HUDEP-2 (cell line): ENCODE measurements at regions not wholly inside any gene's neighbourhood (a gene's known extent, or its start where the extent isn't known, plus 50 kb on each side); places are given as distances from the start of the nearest gene placed in this dataset.
A peak's percentile ranks its signal among the peaks of the same experiment; 100 is the strongest.

Experiments used
- DNase-seq, 76 experiments: peaks; one replicate each; lab custom pipeline; 2025; ENCODE audit not compliant: unreplicated experiment in 76 of 76; lab: John Stamatoyannopoulos, UW

DNA sequence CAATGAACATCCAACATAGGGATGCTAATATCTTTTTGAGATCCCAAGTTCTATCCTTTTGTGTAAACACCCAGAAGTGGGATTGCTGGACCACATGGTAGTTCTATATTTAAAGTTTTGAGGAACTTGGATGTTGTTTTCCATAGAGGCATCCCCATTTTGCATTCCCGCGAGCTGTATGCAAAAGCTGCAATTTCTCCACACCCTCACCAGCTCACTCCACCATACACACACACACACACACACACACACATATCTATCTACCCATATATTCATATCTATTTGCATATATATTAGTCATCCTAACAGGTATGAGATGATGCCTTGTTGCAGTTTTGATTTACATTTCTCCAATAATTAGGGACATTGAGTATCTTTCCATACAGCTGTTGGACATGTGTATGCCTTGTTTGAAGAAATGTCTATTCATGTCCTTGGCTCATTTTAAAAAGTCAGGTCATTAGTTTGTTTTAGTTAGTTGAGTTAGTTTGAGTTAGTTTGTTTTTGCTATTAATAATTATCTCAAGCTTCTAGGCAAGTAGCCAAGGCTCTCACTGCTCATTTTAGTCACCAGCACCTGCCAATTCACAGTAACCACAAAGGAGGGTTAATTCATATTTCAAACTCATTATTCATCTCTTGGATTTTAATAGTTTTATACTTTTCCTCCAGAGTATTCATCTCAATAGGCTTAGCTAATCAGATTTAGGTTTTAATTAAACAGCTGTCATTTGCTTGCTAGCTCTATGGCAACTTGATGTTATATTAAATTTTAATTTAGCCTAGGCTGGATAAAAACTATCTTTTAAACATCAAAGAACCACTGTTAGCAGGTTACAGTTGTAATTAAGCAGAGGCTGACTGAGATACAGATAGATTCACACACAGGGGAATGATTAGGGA is 1435.9 kb upstream of the TMEM132C start:
- no peak for DNase-seq

- no peak for DNase-seq
These were observed 1429.3 kb upstream of the TMEM132C start for GRCh38 chr12:126837697-126838096.

GRCh38 chr12:126843915-126844669 is 1422.9 kb upstream of the TMEM132C start:
- DNase-seq = no peak

- DNase-seq = no peak
These were observed 1419.9 kb upstream of the TMEM132C start for GRCh38 chr12:126847005-126847629.

DNA sequence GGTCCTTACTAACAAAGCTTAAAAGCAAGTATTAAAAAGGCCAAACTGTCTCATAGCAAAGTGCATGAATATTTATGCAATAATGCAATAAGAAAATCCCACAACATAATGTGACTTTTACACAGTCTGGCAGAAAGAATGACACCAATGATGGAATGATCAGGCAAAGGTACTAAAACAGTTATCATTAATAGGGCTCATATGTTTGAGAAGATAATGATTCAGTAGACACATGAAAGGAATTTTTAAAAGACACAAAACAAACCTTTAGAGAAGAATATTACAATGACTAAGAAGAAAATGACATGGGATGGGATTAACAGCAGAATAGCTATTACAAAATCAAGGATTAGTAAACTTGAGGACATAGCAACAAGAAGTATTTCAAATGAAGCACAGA is 1411.2 kb upstream of the TMEM132C start:
- no peak for DNase-seq

DNA sequence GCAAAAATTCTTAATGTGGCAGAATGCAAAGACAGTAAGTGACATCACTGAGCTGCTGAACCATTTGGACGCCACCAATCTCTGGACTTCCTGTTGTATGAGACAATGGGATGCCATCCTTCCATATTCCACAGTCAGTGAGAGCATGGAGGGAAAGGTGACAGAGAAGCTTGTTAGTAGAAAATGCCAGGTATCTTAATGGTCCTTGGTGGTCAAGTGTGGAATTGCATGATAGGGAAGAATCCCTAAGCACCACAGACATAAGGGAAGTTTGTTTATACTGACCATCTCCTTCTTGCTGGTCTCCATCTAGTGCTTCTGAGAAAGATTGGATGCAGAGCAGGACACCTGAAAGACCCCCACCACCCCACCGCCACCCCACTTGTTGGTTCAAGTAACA is 1410.0 kb upstream of the TMEM132C start:
- no peak for DNase-seq

DNA sequence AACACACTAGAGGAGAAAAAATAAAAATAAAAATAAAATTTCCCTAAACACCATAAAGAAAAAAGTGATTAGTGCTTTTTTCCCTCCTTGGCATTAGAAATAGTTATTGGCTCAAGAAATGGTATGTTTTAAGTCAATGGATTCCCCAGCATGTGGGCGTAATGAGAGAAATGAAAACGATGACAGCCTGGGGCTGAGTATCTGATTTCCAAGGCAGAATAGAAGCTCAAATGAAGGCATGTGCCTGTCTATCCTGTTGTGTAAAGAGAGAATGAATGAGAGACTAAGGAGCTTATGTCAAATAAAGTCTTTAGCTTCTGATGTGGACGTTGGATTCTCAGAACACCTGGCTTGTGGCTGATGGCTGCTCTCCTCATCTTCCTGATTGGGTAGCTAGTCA is 1408.4 kb upstream of the TMEM132C start:
- DNase-seq = no peak

DNA sequence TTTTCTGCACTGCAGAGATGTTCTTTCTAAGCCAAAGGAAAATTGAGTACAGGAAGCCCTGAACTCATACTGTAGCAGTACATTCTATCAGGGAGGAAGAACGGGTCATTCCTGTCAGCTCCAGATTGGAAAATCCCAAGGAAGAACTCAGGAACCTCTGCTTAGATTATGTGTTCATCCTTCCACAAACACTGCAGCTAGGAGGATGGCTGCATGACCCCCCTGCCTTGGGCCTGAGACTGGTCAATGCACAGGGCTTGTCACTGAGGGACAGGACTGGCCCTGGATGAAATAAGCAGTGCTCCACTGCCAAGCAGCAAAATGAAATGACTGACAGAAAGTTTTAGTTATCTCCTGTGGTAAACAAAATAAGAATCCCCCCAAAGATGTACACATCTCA is 1406.8 kb upstream of the TMEM132C start:
- no peak for DNase-seq

DNA sequence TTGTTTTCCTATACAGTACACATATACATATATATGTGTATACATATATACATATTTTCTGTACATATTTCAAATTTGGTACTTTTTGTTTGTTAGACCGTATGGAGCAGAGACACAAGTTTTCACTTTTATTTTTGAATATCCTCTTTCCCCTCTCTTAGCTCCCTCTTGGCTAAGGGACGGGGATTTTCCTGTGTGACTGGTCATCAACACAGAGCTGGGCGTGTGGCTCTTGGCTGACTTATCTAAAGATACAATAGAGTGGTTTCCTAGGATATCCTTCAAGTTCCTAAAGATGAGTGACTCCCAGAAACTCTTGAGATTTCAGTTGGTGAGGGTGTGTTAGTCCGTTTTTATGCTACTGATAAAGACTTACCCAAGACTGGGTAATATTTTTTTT is 1404.5 kb upstream of the TMEM132C start:
- DNase-seq = peak in 19 of 76 experiments; percentile 2 to 57 (median 12)

DNA sequence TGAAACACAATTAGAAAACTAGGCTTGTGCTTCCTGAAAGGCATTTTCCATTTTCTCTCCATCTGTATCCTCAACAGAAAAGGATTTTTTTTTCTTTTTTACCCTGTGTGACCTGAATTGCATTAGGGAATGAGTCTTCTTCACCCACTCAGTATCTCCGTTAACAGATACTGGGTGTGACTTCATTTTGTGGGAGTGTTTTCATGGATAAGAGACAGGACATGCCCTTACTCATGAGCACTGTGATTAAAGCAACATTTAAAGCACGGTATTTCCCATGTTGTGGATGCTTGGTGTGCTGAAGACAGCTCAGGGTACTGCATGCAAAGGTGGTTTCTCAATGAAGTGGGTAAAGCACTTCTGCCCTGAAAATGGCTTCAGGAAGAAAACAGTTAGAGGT is 1397.3 kb upstream of the TMEM132C start:
- peak in 48 of 76 experiments; percentile 1 to 86 (median 41) for DNase-seq

DNA sequence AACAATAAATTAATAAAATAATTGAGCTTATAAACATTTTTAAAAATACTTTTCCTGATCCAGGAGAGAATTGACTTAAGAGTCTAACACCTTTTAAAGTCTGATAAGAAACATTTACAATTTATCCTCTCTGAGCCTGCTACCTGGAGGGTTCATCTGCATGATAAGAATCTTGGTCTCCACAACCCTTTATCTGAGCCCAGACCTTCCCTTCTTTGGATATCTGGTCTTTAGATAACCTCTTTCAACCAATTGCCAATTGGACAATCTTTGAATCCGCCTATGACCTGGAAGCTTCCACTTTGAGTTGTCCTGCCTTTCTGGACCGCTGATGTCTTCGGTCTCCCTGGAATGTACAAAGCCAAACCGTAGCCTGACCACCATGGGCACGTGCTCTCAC is 1393.3 kb upstream of the TMEM132C start:
- no peak for DNase-seq

GRCh38 chr12:126874427-126875026 is 1392.4 kb upstream of the TMEM132C start:
- peak in 69 of 76 experiments; percentile 3 to 82 (median 56) for DNase-seq

DNA sequence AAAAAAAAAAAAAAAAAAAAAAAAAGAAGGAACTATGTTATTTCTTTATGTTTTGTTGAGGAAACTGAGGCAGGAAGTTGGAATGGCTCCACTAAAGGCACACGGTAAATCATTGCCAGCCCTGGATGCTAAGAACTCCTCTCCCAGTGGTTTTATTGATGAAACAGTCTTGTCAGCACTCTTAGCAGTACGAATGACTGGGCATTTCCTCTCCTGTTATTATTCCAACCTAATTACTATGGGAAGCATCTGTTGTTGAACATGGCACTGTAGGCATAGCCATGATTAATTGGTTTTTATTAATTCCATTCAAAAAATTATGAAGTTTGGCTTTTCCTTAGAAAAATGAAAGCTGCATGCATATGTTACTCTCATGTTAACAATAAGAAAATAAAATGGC is 1387.1 kb upstream of the TMEM132C start:
- no peak for DNase-seq

- DNase-seq = no peak
These were observed 1383.3 kb upstream of the TMEM132C start for GRCh38 chr12:126883697-126884096.

GRCh38 chr12:126889501-126889900 is 1377.5 kb upstream of the TMEM132C start:
- DNase-seq = no peak

DNA sequence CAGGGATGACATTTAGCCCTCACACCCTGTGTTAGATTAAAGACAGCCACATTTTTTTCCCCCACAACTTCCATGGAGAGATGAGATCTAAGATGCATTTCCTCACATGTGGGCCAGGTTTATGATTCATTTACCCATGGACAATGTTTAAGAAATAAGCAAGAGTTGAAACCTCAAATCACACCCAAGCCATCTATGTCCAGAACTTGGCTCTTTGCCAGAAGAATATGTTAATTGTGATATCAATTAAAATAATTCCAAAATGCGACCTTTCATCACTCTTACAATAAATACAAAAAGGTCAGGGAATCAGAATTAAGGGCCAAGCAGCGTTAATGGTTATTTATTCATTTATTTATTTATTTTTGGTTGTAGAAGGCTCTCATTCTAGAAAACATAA is 1376.9 kb upstream of the TMEM132C start:
- no peak for DNase-seq

DNA sequence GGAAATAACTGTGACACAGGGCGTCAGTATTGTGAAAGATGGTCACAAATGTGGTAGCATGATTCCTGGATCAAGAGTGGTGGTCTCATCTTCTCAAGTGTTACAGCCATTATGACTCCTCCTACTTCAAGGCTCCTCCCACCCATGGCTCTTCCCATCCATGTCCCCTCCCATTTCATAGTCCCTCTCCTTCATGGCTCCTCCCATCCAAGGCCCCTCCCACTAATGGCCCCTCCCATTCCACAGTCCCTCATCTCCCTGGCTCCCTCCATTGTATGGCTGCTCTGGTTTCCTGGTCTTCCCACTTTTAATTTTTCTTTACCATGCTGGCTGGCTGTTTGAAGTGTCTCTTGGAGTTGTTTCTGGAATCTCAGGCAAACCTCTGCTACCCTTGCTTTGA is 1375.2 kb upstream of the TMEM132C start:
- DNase-seq = peak in 4 of 76 experiments; percentile 0 to 16 (median 6)

- no peak for DNase-seq
These were observed 1370.7 kb upstream of the TMEM132C start for GRCh38 chr12:126895951-126896913.

GRCh38 chr12:126897102-126897501 is 1369.9 kb upstream of the TMEM132C start:
- no peak for DNase-seq

DNA sequence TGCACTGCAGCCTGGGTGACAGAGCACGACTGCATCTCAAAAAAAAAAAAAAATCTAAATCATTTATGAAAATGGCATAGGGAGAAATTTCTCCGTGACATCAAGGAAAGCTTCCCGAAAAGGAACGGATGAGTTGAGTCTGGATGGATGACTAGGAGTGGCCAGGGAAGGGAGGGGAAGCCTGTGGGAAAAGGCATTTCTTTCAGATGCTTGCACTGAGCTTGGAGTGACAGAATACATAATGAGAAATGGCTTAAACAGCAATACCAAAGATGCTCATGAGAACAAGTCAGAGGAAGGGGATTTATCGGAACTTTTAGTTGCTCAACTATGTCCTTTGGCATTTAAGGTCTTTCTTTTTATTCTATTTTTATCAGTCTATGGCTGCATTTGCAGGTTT is 1369.2 kb upstream of the TMEM132C start:
- no peak for DNase-seq
